ENCODE measurements at regions not wholly inside any gene's neighbourhood (a gene's known extent, or its start where the extent isn't known, plus 50 kb on each side); places are given as distances from the start of the nearest gene placed in this dataset.

- TF ChIP-seq IKZF5 (CRISPR knock-in tag; IDR thresholded peaks at IDR 0.05) = no peak
- no peak for TF ChIP-seq JUNB (CRISPR knock-in tag; IDR thresholded peaks at IDR 0.05; ENCODE audit: borderline replicate concordance)
- TF ChIP-seq FOXC1 (CRISPR knock-in tag; IDR thresholded peaks at IDR 0.05; ENCODE audit: borderline replicate concordance) = no peak
- no peak for TF ChIP-seq AFF4 (CRISPR knock-in tag; IDR thresholded peaks at IDR 0.05)
- TF ChIP-seq MXD3 (CRISPR knock-in tag; IDR thresholded peaks at IDR 0.05) = no peak
These were observed 56.2 kb upstream of the ENAH start (continued) for GRCh38 chr1:225709101-225709500.

GRCh38 chr1:225710804-225711203, 57.9 kb upstream of the ENAH start:
- Histone ChIP-seq H3K36me3 (replicated peaks in 1 of 2; ENCODE audit: control insufficient read depth in 1 of 2, insufficient read depth in 2 of 2, low read length in 2 of 2) (no peaks in the 10 kb centered on the region), H4K20me1 (ENCODE audit: insufficient read depth, low read length) (no peaks in the 10 kb centered on the region), H3K4me1 (ENCODE audit: insufficient read depth, low read length) (peaks cover 30% of the 10 kb centered on the region), H3K27me3 (ENCODE audit: control insufficient read depth in 1 of 2, insufficient read depth in 2 of 2, low read length in 2 of 2) (no peaks in the 10 kb centered on the region), H3K9me3 (ENCODE audit: low read length) (no peaks in the 10 kb centered on the region), H2AFZ (ENCODE audit: low read length) (no peak overlapping the region), H3K9ac (ENCODE audit: insufficient read depth, low read depth, low read length) (no peak overlapping the region), H3K4me2 (ENCODE audit: low read depth, low read length) (0 out of 2 replicates have a peak overlapping the region, but pooled peaks have one; percentile 28), H3K27ac (ENCODE audit: extremely low read length, insufficient read depth, low read length) (no peak overlapping the region), H3K79me2 (ENCODE audit: insufficient read depth, low read length) (no peaks in the 10 kb centered on the region), H3K4me3 (replicated peaks in 1 of 3; ENCODE audit: insufficient read depth in 1 of 3, low read depth in 2 of 3, low read length in 3 of 3) (no peak overlapping the region)
- DNase-seq (ENCODE audit: low spot score) = no peak
- in situ Hi-C loops (cut with HindIII; ENCODE audit: extremely low pct_ligation_motif_present, low pct_unique_long_range_greater_than_20kb) (no loop called here), intact Hi-C loops (cut with micrococcal nuclease; ENCODE audit: unreplicated experiment) (no loop called here)
- TF ChIP-seq MAFK (conservative IDR thresholded peaks at IDR 0.05 in 1 of 2, IDR thresholded peaks at IDR 0.05 in 1 of 2; ENCODE audit: low read length in 2 of 2) = peak; percentile 10 to 28; a peak in 1 of 4 replicates
- TF ChIP-seq CERS6 (CRISPR knock-in tag; IDR thresholded peaks at IDR 0.05) = no peak
- 33% methylated on average over 5 of the region's 5 CpGs for WGBS (ENCODE audit: low lambda C conversion rate)
- no peak for FAIRE-seq
- ATAC-seq = no peak
- no TSS peak for BruUV-seq (replicated peaks)
- POLR2A ChIA-PET = interaction anchor here (1.2 to 2.3 kb wide), 4 partner anchors 11 to 58 kb away, joined by 6 to 10 read pairs (median 8); no protein-coding TSS in a partner anchor
- CTCF ChIA-PET (ENCODE audit: low intra/inter-chr PET ratio, low total read pairs) = no interaction called here

Data from HepG2 (cell line).